ENCODE measurements at regions not wholly inside any gene's neighbourhood (a gene's known extent, or its start where the extent isn't known, plus 50 kb on each side); places are given as distances from the start of the nearest gene placed in this dataset.
"Not testable (repeated sequence)": the region's sequence is repeated elsewhere in the genome, so short reads cannot be mapped to it uniquely, and the experiment has no call there.

DNA sequence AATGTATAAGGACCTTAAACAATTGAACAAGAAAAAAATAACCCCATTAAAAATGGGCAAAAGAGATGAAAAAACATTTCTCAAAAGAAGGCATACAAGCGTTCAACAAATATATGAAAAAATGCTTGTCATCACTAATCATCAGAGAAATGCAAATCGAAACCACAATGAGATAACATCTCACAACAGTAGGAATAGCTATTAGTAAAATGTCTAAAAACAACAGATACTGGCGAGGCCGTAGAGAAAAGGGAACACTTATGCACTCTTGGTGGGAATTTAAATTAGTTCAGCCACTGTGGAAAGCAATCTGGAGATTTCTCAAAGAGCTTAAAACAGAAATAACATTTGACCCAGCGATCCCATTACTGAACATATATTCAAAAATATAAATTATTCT is 769.8 kb upstream of the MGAT4C start:
- ATAC-seq, result no peak

DNA sequence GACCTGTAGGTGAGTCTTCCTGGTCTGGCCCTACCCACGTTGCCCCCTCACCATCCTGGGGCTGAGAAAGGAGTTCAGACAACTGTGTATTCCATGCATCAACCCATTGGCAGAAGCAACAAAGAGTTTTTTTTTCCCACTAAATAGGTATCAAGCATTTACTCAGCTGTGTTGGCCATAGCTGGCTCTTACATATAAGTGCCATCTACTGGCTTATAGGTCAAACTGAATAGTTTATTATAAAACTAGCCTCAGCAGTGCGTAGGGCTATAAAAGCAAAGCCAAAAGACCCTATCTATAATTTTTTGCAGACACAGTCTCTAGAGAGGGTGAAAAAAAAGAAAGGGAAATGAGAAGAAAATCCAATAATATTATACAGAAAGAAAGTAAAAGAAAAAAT is 765.2 kb upstream of the MGAT4C start:
- DNase-seq (ENCODE audit: low spot score), result no peak
- peak; percentile 64 for ATAC-seq

More for the DNA sequence above, 769.8 kb upstream of the MGAT4C start:
- DNase-seq (ENCODE audit: low spot score), result no peak

- no peak for DNase-seq (ENCODE audit: low spot score)
- ATAC-seq, result no peak
Measured at GRCh38 chr12:87020071-87020470, 763.9 kb upstream of the MGAT4C start.

DNA sequence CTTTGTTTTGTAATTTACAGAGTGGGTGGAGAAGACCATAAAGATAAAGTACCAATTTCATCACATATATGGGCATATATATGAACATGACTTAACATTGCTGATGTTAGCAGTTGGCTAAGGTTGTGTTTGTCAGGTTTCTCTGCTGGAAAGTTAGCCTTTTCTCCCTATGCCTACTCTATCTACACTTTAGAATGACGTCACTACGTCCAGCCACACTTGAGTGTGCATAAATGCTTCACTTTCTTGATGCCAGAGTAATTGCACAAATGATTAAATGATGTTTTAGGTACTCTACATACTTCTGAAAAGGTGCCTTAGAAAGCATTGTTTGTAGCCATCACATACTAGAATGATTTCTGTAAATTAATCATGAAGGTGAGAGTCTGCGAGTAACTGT is 759.2 kb upstream of the MGAT4C start:
- ATAC-seq, result no peak
- DNase-seq (ENCODE audit: low spot score), result no peak

DNA sequence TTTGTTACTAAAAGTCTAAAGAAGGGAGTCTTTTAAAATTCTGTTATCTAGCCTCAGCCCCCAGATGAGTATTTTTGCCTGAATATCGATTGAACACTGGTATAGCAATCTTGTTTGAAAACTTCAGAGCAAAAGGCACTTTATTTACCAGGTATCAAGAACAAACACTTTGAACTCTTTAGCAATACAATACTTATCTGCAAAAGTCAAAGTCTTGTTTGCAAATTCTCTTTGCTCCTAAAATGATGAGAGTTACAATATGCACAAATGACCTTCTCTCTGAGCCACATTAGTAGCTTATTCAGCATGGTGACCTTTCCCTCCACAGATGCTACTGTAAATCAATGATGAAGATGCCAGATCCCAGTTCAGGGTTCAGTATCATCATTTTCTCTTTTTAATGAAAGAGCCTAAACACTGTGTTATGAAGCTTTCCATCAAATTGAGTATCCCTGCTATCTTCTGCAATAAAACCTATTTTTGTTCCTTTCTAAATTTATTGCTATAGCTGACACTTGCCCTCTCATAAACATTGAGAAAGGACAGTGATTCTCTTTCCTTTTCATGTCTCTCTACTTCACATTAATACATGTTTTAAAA is 752.7 kb upstream of the MGAT4C start:
- ATAC-seq, result peak; percentile 79

GRCh38 chr12:87001102-87001501 is 744.9 kb upstream of the MGAT4C start:
- DNase-seq (ENCODE audit: low spot score), result no peak
- no peak for ATAC-seq

More for the DNA sequence above, 752.7 kb upstream of the MGAT4C start:
- no peak for DNase-seq (ENCODE audit: low spot score)

DNA sequence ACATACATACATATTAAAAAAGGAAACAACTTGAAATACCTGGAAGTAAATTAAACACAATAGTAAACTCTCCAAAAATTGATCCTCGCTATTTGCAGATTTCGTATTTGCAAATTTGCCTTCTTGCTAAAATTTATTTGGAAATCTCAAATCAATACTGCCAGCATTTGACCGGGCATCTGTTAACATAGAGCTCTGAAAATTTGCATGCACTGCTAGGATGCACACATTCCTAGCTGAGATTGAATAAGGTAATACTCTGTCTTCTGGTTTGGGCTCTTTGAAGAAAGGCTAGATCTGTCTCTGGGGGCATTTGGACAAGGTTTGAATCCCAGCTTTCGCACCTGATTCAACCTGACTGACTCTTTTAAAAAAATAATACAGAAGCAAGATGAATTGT is 729.1 kb upstream of the MGAT4C start:
- peak; percentile 60 for ATAC-seq
- DNase-seq (ENCODE audit: low spot score), result no peak

GRCh38 chr12:86970595-86970994 is 714.4 kb upstream of the MGAT4C start:
- not testable (repeated sequence) for ATAC-seq

GRCh38 chr12:86959766-86960458 is 703.7 kb upstream of the MGAT4C start:
- ATAC-seq, result no peak

More at GRCh38 chr12:86970595-86970994, 714.4 kb upstream of the MGAT4C start:
- DNase-seq (ENCODE audit: low spot score), result not testable (repeated sequence)

DNA sequence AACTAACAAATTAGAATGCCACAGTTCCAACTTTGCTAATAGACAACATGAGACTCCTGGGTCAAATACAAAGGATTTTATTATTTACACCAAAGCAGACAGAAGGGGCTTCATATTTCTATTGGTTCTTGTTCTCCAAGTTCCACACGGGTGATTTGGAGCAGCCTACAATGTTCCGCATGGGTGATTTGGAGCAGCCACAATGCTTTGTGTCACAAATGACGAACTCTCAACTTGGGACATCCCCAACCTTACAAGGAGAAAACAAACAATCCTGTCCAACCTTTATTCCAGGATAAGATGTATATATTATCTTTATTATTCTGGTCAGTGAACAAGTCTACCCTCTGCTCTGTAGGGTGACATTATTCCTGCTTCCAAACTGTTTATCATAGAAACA is 694.3 kb upstream of the MGAT4C start:
- ATAC-seq, result no peak

More at GRCh38 chr12:86959766-86960458, 703.7 kb upstream of the MGAT4C start:
- no peak for DNase-seq (ENCODE audit: low spot score)

GRCh38 chr12:86950043-86950442 is 693.9 kb upstream of the MGAT4C start:
- DNase-seq (ENCODE audit: low spot score) (no peak), ATAC-seq (no peak)

More for the DNA sequence above, 694.3 kb upstream of the MGAT4C start:
- no peak for DNase-seq (ENCODE audit: low spot score)

DNA sequence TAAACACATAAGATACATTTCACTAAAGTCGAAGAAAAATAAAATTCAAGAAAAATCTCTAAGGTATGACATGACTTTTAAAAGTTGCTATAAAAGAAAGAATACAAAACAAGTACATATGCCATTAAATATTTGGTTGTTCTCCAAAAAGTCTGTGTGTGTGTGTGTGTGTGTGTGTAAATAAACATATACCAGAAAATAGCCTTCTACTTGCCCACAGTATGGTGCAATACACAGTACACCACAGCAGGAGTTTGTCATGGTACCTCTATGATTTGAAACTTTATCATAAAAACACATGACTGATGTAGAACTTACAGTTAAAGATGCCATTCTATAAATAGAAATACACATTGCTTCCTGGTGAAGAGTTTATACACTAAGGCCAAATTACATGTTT is 692.7 kb upstream of the MGAT4C start:
- no peak for DNase-seq (ENCODE audit: low spot score)
- ATAC-seq, result no peak

DNA sequence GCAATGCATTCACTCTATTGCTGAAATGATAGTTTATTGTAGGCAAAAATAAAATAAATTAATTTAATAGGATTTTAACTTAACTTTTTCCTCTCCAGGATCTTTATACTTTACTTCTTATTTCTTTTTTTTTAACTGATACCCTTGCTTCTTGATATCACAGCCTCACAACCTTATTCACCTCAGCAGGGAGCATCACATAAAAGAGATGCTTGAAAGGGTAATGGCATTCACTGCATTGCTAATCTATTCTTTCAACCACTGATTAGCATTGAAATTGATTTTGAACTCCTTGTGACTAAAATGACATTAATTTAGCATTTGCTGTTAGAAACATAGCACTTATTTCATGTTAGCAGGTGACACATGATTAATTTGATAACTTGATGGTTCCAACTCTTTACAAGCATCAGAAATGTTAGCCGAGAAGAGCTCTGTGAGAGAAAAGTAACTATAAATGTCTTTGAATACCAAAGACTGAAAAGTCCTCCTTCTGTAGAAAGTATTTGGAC is 689.5 kb upstream of the MGAT4C start:
- no peak for ATAC-seq
- DNase-seq (ENCODE audit: low spot score), result no peak

- not testable (repeated sequence) for DNase-seq (ENCODE audit: low spot score); ATAC-seq
Measured at GRCh38 chr12:86944197-86944819, 688.1 kb upstream of the MGAT4C start.

DNA sequence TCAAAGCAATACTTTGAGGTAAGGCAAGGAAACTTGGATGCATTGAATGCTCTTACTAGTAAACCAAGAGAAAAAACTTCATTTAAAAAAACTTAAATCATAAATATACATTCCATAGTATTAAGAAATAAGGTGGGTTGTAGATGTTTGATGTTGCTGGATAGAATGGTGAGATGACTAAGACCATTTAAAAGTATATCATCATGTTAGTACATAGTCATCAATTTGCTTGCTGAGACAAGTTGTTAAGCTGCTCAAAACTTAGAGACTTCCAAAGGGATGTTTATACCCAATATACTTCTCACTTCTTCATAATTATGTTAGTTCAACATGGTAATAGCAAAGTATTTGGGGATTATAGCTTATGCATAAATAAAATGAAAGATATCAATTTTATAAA is 675.5 kb upstream of the MGAT4C start:
- ATAC-seq (no peak), DNase-seq (ENCODE audit: low spot score) (no peak)

DNA sequence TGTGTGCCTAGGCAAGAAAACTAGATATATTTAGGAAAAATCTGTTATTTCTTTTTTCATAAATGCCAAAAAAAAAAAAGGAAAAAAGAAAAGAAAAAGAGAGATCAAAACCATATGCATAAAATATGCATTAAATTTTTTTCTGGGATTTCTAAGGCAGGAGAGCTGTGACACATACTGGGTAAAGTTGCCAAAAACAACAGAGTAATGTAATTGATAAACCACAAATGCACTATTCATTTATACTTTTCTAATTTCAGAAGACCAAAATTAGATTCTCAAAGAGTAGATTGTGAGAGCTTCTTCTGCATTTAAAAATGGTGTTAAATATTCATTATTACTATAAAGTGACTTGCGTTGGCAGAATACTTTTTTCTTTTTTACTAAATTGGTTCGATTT is 673.8 kb upstream of the MGAT4C start:
- ATAC-seq, result no peak
- no peak for DNase-seq (ENCODE audit: low spot score)

DNA sequence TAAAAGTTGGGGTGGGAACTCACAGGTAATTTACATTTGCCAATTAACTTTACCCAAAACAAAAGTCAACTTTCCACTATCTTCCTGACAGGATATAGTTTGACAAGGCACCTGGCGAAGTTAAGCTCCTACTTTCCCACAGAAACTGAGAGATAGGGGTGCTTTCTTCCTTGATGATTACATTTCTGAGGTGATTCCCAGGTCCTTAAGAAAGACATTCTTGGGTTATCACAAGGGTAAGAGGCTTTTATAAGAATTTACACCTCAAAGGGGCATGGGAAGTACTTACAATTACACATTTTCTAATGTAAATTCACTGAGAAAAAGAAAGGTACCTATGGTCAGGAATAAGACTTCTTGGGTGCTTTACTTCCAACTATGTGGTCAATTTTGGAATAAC is 660.9 kb upstream of the MGAT4C start:
- ATAC-seq (no peak), DNase-seq (ENCODE audit: low spot score) (no peak)

DNA sequence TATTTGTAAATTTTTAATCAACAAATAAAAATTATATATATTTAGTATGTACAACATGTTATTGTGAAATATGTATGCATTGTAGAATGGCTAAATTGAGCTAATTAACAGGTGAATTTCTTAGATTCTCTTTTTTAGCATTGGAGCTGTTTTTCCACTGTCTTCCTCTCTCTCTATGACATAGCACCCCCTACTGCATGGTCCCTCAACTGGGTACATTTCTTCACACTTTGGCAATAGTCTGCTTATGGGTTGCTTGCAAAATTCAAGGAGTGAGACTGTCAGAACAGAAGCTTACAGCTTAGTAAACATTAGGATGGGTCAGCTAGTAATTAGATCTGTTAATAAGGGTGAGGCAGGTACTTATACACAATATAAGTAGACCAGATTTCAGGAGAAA is 658.5 kb upstream of the MGAT4C start:
- no peak for ATAC-seq

DNA sequence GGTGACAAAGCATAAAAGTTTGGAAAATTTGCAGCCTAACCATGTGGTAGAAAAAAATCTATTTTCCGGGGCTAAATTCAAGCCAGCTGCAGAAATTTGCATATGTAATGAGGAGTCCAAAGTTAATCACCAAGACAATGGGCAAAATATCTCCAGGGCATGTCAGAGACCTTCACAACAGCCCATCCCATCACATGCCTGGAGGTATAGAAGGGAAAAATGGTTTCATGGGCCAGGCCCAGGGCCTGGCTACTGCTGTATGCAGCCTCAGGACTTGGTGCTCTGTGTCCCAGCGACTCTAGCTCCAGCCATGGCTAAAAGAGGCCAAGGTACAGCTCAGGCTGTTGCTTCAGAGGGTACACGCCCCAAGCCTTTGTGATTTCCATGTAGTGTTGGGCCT is 655.8 kb upstream of the MGAT4C start:
- ATAC-seq, result no peak
- no peak for DNase-seq (ENCODE audit: low spot score)

More for the DNA sequence above, 658.5 kb upstream of the MGAT4C start:
- no peak for DNase-seq (ENCODE audit: low spot score)

DNA sequence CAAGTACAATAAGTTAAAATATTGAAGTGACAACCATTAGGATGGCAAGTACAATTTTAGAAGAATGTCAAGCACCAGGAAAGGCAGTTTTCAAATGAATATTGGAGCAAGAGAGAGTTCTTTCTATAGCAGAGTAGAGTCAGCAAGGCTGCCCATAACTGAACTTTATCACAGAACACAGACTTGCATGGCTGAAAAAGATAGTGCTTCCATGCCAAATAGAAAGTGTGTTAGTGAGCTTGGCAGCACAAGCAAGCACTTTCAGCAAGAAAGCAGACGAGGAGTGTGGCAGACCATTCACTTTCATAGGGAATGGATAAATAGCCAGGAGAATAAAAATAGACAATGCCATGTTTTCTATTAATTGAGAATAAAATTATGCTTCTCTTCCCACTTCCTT is 647.0 kb upstream of the MGAT4C start:
- ATAC-seq (no peak), DNase-seq (ENCODE audit: low spot score) (no peak)

- DNase-seq (ENCODE audit: low spot score) (no peak), ATAC-seq (no peak)
Measured at GRCh38 chr12:86860776-86861175, 604.6 kb upstream of the MGAT4C start.

DNA sequence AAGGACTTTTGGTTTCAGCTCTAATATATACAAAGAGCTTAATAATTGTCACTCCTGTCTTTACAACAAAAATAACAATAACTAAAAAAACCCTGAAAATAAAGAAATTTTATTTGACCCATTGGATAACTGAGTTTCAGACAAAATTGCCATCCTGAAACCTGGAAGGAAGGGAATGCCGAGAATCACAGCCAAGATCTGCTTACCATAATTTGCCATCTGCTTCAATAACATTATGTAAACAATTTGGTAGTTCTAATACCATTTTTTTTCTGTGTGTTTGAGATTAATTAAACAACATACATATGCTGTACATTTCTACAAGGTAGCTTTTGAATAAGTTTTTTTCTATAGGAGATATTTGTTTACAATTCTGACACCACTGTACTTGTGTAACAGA is 596.3 kb upstream of the MGAT4C start:
- no peak for ATAC-seq
- DNase-seq (ENCODE audit: low spot score), result no peak
